RWPE1 (cell line): ENCODE measurements at regions not wholly inside any gene's neighbourhood (a gene's known extent, or its start where the extent isn't known, plus 50 kb on each side); places are given as distances from the start of the nearest gene placed in this dataset.
"Not testable (repeated sequence)": the region's sequence is repeated elsewhere in the genome, so short reads cannot be mapped to it uniquely, and the experiment has no call there.

Source experiments
- CTCF ChIA-PET: fragments of 350-600 bp; sonication (Branson Sonifier 250); formaldehyde crosslinking; extraction: SDS; loops from one replicate; lab custom pipeline; 2021; lab: Yijun Ruan, JAX
- POLR2A ChIA-PET: fragments of 400-600 bp; formaldehyde crosslinking; extraction: SDS; loops from one replicate; lab custom pipeline; 2020; ENCODE audit warnings: antibody characterized with exemption; ENCODE audit not compliant: low non-redundant PET; lab: Yijun Ruan, JAX
- DNase-seq: peaks from one replicate; pipeline ENCODE4 v3.0.0; 2012; ENCODE audit warnings: low spot score
- H3K27ac ChIP-seq: fragments of 450-650 bp; 2 replicates; pipeline ENCODE4 v1.5.1; 2017
- CTCF ChIP-seq: fragments of 450-650 bp; conservative IDR thresholded peaks from 2 replicates; pipeline ENCODE4 v1.5.1; 2017; ENCODE audit warnings: low read depth, mild to moderate bottlenecking

DNA sequence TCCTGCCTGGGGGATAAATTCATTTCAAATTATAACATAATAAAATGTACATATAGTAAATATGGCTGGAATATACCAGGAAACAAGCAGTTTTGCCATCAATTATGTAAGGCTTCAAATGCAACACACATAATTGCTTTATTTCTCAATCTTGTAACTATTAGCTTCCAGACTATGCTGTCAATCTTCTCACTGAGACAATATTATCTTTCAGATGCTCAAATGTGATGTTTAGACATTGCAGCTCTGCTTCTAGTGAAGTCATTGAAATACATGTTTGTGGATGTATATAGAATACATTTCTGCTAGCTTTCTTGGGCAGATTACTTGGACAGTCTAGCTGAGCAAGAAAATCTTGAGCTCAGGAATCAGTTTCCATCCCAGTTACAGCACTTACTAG, 454.4 kb downstream of the TDRD3 start:
- CTCF ChIA-PET, result no interaction called here

GRCh38 chr13:60850526-60850925, 453.5 kb downstream of the TDRD3 start:
- TF ChIP-seq CTCF, result no peak
- POLR2A ChIA-PET, result no interaction called here
- CTCF ChIA-PET, result no interaction called here

More for the DNA sequence above, 454.4 kb downstream of the TDRD3 start:
- DNase-seq, result no peak
- POLR2A ChIA-PET, result no interaction called here
- TF ChIP-seq CTCF, result no peak
- H3K27ac ChIP-seq, result no peak overlapping the region

GRCh38 chr13:60838581-60838980, 441.6 kb downstream of the TDRD3 start:
- DNase-seq, result no peak
- ChIA-PET CTCF (no interaction called here), POLR2A (no interaction called here)
- H3K27ac ChIP-seq, result no peak overlapping the region
- TF ChIP-seq CTCF, result no peak

More at GRCh38 chr13:60850526-60850925, 453.5 kb downstream of the TDRD3 start:
- no peak for DNase-seq
- no peak overlapping the region for H3K27ac ChIP-seq

DNA sequence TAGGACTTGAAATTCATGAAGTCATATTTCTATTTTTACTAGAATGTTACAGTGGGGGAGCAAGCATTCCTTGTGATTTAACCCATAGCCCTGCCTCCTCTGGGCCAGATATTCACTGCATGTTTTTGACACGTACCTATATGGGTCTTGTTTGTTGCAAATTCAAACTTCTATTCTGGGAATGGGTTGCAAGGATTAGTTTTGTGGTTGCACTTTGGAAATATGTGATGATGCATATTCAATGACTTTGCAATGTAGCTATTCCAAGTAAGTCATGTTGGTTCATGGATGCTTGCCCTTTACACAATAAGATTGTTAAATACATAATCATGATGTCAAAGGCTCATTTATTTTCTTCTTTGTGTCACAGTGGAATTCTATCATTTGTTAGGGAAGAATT, 440.8 kb downstream of the TDRD3 start:
- CTCF ChIA-PET, result no interaction called here
- H3K27ac ChIP-seq, result no peak overlapping the region
- no peak for TF ChIP-seq CTCF
- no peak for DNase-seq
- POLR2A ChIA-PET, result no interaction called here

DNA sequence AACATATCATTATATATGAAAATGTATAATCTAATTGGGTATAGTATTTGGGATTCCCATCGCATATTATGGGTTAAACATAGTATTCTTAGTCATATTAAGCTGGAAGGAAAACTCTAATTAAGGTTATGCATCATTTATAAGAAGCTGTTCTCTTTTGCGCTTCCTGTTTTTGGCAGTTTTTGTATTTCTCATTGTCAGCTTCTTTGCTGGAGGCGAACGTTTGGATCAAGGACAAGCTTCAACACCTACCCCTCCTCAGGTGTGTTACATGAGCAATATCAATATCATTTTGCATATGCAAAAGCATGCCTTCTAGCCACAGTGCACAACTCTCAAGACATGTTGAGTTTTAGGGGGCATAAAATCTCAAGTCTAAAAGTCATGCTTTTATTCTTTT, 439.8 kb downstream of the TDRD3 start:
- CTCF ChIA-PET, result no interaction called here
- POLR2A ChIA-PET, result no interaction called here
- no peak for DNase-seq
- no peak overlapping the region for H3K27ac ChIP-seq
- no peak for TF ChIP-seq CTCF

- POLR2A ChIA-PET, result no interaction called here
- TF ChIP-seq CTCF, result no peak
Observed at GRCh38 chr13:60811581-60811980, 414.6 kb downstream of the TDRD3 start.

GRCh38 chr13:60805640-60806039, 408.6 kb downstream of the TDRD3 start:
- DNase-seq, H3K27ac ChIP-seq, CTCF ChIA-PET, POLR2A ChIA-PET: not testable (repeated sequence)

More at GRCh38 chr13:60811581-60811980, 414.6 kb downstream of the TDRD3 start:
- CTCF ChIA-PET, result no interaction called here
- no peak overlapping the region for H3K27ac ChIP-seq
- DNase-seq, result no peak
